Common myeloid progenitor, CD34-positive (primary cell): ENCODE measurements at regions not wholly inside any gene's neighbourhood (a gene's known extent, or its start where the extent isn't known, plus 50 kb on each side); places are given as distances from the start of the nearest gene placed in this dataset.

Experiments used
- CTCF ChIA-PET: fragments of 350-600 bp; sonication (Branson Sonifier 250); formaldehyde crosslinking; loops from one replicate; lab custom pipeline; 2021; ENCODE audit warnings: antibody characterized with exemption; lab: Charles Lee
- POLR2A ChIA-PET: fragments of 350-600 bp; sonication (Branson Sonifier 250); formaldehyde crosslinking; loops from one replicate; lab custom pipeline; 2021; ENCODE audit warnings: antibody characterized with exemption; lab: Charles Lee
- DNase-seq, 3 donors: peaks; one replicate each; pipeline versions ENCODE4 v3.0.0 to v3.0.0-alpha.2; 2013
- H3K27ac ChIP-seq, 2 experiments: 1 replicate in 1 of 2; 2 replicates in 1 of 2; pipeline ENCODE4 v1.7.0; 2013; ENCODE audit warnings: inconsistent platforms in 2 of 2, low read length in 2 of 2, mild to moderate bottlenecking in 2 of 2, low read depth in 1 of 2, moderate library complexity in 1 of 2; ENCODE audit not compliant: severe bottlenecking in 2 of 2, insufficient read depth in 1 of 2, poor library complexity in 1 of 2
- H3K27me3 ChIP-seq, 5 experiments: replicated peaks in 2 of 5; 1 replicate in 3 of 5; 2 replicates in 2 of 5; pipeline versions ENCODE4 v1.6.1 to v1.7.0; 2013; ENCODE audit warnings: low read length in 4 of 5, mild to moderate bottlenecking in 2 of 5, moderate library complexity in 2 of 5, inconsistent platforms in 1 of 5; ENCODE audit not compliant: insufficient read depth in 5 of 5, control insufficient read depth in 4 of 5
- H3K36me3 ChIP-seq, 4 experiments: 1 replicate in 2 of 4; 2 replicates in 2 of 4; pipeline versions ENCODE4 v1.6.1 to v1.7.0; 2013; ENCODE audit warnings: low read length in 3 of 4, control low read depth in 1 of 4, mild to moderate bottlenecking in 1 of 4; ENCODE audit not compliant: control insufficient read depth in 4 of 4, insufficient read depth in 4 of 4
- H3K4me1 ChIP-seq, 4 experiments: 1 replicate in 3 of 4; 2 replicates in 1 of 4; pipeline versions ENCODE4 v1.6.1 to v1.7.1; 2013; ENCODE audit warnings: low read length in 3 of 4, mild to moderate bottlenecking in 3 of 4, control low read depth in 1 of 4, inconsistent platforms in 1 of 4, moderate library complexity in 1 of 4; ENCODE audit not compliant: control insufficient read depth in 4 of 4, insufficient read depth in 4 of 4; ENCODE audit errors: control extremely low read depth in 1 of 4
- H3K4me3 ChIP-seq, 7 experiments: 1 replicate in 4 of 7; 2 replicates in 3 of 7; pipeline versions ENCODE4 v1.5.1 to v1.7.0; 2013; ENCODE audit warnings: mild to moderate bottlenecking in 7 of 7, low read length in 6 of 7, moderate library complexity in 6 of 7, inconsistent platforms in 2 of 7, low read depth in 2 of 7, control low read depth in 1 of 7; ENCODE audit not compliant: insufficient read depth in 4 of 7, control insufficient read depth in 1 of 7; ENCODE audit errors: extremely low read depth in 1 of 7
- H3K9me3 ChIP-seq, 5 experiments: 1 replicate in 4 of 5; 2 replicates in 1 of 5; pipeline versions ENCODE4 v1.6.1 to v1.7.1; 2013; ENCODE audit warnings: low read length in 4 of 5, mild to moderate bottlenecking in 2 of 5, inconsistent platforms in 1 of 5, low read depth in 1 of 5, moderate library complexity in 1 of 5; ENCODE audit not compliant: control insufficient read depth in 4 of 5, insufficient read depth in 2 of 5; ENCODE audit errors: control extremely low read depth in 1 of 5
- WGBS: methylation state at CpG from one replicate; pipeline ENCODE4 v1.1.5; 2013; ENCODE audit not compliant: insufficient coverage; 5-methylcytosine and 5-hydroxymethylcytosine counted together

DNA sequence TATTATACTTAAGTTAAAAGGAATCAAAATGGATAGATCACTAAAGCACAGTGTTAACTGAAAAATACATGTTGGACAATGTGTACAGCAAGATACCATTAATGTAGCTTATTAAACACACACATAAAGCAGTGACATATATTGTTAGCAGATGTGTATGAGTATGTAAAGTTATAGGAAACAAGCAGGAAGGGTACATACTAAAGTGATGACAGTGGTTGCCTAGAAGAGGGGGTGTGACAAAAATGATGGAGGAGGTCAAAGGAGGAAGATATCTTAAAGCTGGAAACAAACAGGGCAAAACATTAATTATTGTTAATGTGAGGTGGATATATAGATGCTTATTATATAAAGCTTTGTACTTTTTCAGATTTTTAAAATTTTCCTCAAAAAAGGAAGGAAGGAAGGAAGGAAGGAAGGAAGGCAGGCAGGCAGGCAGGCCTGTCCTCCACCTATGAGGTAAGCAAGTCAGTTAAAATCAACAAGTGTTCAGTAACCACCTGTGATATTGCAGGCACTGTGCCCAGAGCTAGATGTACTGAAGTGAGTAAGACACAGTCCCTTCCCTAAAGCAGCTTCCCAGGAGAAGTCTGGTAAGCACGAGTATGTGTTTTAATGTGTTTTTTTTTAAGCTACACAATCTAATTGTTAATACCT lies 252.9 kb upstream of the NR5A2 start:
- no peak for DNase-seq
- no peaks in the 10 kb centered on the region for H3K4me1 ChIP-seq
- POLR2A ChIA-PET: no interaction called here
- no peaks in the 10 kb centered on the region for H3K36me3 ChIP-seq
- H3K9me3 ChIP-seq: no peaks in the 10 kb centered on the region
- H3K27ac ChIP-seq: no peak overlapping the region
- H3K4me3 ChIP-seq: no peak overlapping the region
- H3K27me3 ChIP-seq: no peaks in the 10 kb centered on the region
- no CpG with 5 or more reads among the region's 1 CpG for WGBS
- CTCF ChIA-PET: no interaction called here

DNA sequence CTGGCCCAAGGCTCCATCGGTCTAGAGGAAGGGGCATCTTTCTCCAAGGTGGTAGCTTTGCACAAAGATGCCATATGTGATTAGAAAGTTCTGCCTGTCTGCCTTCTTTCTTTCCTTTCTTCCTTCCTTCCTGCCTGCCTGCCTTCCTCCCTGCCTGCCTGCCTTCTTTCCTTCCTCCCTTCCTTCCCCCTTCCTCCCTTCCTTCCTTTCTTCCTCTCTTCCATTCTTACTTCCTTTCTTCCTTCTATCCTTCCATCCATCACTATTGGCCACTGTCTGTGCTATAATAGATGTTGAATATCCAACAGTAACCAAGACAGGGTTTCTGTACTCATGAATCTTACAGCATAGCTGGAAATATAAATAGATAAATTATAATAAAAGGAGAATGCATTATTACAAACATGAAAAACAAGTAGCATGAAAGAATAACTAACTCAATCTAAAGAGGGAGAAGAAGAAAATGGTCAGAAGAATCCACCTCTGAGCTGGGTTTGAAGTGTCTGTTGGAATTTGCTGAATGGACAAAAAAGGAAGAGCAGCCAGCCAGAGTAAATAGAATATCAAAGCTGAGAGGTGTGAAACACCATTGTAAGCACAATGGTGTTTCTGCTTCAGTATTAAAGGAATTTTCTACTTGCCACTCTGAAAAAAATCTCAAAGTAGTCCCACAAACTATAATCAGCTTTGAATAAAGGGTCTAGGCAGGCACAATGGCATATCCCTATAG lies 250.6 kb upstream of the NR5A2 start:
- no peaks in the 10 kb centered on the region for H3K36me3 ChIP-seq
- ChIA-PET CTCF (no interaction called here), POLR2A (no interaction called here)
- 100% methylated on average over 1 of the region's 1 CpG for WGBS
- H3K4me1 ChIP-seq: no peaks in the 10 kb centered on the region
- H3K4me3 ChIP-seq: no peak overlapping the region
- H3K9me3 ChIP-seq: no peaks in the 10 kb centered on the region
- DNase-seq: no peak
- H3K27ac ChIP-seq: no peak overlapping the region
- H3K27me3 ChIP-seq: no peaks in the 10 kb centered on the region

DNA sequence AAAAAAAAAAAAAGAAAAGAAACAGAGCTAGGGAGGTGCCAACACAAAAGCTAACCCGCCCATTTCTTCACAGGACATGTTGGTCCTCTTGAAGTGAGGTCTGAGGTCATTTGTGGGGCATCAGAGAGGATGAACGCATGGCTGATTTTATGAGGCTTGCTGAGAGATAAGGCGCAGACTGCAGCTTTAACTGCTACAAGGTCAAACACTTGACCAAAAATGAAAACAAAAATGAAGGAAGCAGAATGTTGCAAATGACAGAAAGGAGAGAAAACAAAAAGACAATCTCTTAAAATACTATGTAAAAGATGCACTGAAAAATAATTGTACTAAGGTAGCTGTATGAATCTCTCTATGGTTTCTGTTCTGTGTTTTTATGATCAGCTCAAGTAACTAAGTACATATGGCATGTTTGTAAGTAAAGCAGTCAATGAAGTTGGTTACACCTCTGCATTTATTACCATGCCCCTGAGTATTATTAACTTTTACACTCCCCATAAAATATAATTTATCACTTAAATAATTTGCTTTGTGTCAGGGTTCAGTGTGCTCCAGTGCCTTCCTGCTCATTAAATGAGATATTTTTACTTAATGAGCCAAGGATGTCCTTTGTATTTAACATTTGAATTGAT lies 249.1 kb upstream of the NR5A2 start:
- Histone ChIP-seq H3K36me3 (no peaks in the 10 kb centered on the region), H3K9me3 (no peaks in the 10 kb centered on the region), H3K4me1 (no peaks in the 10 kb centered on the region), H3K27me3 (no peaks in the 10 kb centered on the region), H3K27ac (no peak overlapping the region), H3K4me3 (no peak overlapping the region)
- 100% methylated on average over 1 of the region's 3 CpGs for WGBS
- no peak for DNase-seq
- POLR2A ChIA-PET: no interaction called here
- CTCF ChIA-PET: no interaction called here

DNA sequence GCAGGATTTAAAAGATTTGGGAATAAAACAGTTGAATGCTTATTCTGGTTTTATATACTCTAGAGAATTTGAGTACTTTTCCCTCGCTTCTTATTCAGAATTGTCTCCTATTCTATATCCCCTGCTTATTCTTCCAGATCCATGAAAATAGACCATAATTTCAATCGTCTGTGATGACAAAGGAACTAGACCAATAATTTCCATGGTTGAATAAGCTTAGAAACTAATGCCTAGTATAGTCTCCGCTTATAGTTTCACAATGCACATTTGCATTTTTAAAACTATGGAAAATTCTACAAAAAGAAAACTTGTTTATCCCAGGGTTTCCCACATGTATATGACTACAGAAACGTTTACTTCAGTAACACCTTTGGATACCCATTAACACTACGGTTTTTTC lies 247.4 kb upstream of the NR5A2 start:
- 100% methylated on average over 2 of the region's 5 CpGs for WGBS
- H3K27me3 ChIP-seq: no peaks in the 10 kb centered on the region
- ChIA-PET POLR2A (no interaction called here), CTCF (no interaction called here)
- H3K4me3 ChIP-seq: no peak overlapping the region
- H3K4me1 ChIP-seq: no peaks in the 10 kb centered on the region
- H3K9me3 ChIP-seq: no peaks in the 10 kb centered on the region
- H3K36me3 ChIP-seq: no peaks in the 10 kb centered on the region
- DNase-seq: no peak
- H3K27ac ChIP-seq: no peak overlapping the region

DNA sequence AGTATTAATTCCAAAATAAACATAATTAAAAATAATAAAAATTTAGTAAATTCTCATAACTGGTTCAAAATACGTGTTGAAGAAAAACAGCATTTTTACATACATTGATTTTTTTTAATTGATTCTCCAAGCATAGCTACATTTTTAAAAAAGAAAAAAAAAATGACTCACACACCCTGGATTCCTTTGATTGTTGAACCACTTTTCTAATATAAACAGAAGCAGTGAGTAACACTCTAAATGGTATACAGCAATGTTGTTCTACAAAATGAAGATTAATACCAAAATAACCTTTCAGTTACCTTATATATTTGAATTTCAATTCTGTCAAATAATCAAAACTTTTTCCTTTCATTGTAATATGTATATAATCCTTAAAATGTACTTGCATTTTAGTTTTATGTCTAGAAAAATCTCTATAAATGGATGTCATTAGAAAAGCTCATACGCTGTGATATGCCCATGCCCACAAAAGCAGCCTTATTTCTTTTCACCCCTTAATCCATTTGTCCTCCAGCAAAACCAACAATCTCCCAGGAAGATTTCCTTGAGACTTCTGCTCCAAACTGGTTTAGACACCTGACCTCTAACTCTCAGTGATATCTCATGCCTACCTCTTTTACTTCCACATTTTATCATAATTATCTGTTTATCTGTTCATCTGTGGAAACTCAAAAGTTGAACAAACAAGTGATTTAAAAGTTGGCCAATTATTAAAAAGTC lies 246.4 kb upstream of the NR5A2 start:
- no peaks in the 10 kb centered on the region for H3K9me3 ChIP-seq
- DNase-seq: no peak
- no peak overlapping the region for H3K27ac ChIP-seq
- H3K4me3 ChIP-seq: no peak overlapping the region
- WGBS: no CpG with 5 or more reads among the region's 2 CpGs
- no peaks in the 10 kb centered on the region for H3K4me1 ChIP-seq
- ChIA-PET CTCF (no interaction called here), POLR2A (no interaction called here)
- H3K36me3 ChIP-seq: no peaks in the 10 kb centered on the region
- no peaks in the 10 kb centered on the region for H3K27me3 ChIP-seq

DNA sequence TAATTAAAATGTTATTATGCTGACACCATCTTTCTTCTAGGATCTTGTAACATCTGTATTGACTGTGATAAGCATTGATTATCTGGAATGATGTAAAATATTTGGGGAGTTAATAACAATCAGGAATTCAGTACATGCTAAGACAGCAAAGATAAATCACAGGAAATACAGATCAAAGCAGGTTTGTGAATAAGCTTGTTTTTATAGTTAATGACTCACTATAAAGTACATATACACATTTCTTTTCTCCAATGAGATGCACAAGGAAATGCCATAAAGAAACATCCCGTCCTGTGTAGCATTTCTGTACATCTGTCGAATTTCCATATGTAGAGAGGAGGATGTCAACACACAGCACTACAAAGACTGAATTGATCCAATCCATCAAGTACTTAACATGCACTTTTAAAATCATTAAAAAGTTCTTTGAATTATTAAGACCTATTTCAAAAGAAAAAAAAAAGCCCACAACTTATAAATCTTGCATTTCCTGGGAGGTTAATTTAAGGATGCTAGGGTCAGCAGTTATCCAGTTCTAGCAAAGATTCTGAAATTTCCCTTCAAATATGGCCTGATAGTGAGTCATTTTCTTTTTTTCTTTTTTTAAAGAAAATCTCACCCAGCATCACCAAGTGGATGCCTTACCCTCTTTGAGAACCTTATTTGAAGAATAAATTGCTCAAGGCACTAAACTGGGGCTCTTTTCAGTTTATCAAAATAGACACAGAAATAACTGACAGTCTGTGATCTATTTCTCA lies 243.2 kb upstream of the NR5A2 start:
- H3K4me3 ChIP-seq: no peak overlapping the region
- H3K36me3 ChIP-seq: no peaks in the 10 kb centered on the region
- WGBS: no CpG with 5 or more reads among the region's 2 CpGs
- H3K27me3 ChIP-seq: no peaks in the 10 kb centered on the region
- ChIA-PET CTCF (no interaction called here), POLR2A (no interaction called here)
- H3K4me1 ChIP-seq: no peaks in the 10 kb centered on the region
- DNase-seq: no peak
- H3K9me3 ChIP-seq: no peaks in the 10 kb centered on the region
- no peak overlapping the region for H3K27ac ChIP-seq
